Right forelimb (tissue), 1 donor: ENCODE measurements at regions not wholly inside any gene's neighbourhood (a gene's known extent, or its start where the extent isn't known, plus 50 kb on each side); places are given as distances from the start of the nearest gene placed in this dataset.

Experiments
- DNase-seq: peaks from one replicate; pipeline ENCODE4 v3.0.0-alpha.2; 2018

DNA sequence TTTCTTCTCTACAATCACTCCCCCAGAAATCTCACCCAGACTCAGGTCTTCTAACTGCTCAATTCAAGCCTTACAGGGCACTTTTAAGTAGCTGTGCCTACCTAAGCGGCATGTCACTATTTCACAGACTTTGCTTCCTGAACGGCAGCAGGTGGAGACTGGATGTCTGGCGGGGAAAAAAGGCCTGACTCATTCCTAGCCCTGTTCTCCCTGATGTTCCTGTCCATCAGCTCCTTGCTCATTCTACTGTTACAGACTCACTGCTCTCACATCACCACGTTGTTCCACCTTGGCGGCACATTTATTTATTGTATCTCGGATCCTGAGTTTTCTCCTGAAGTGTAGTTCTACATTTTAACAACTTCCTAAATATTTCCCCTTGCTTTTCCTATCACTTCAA, 52.6 kb upstream of the ATP11B start:
- DNase-seq: no peak

DNA sequence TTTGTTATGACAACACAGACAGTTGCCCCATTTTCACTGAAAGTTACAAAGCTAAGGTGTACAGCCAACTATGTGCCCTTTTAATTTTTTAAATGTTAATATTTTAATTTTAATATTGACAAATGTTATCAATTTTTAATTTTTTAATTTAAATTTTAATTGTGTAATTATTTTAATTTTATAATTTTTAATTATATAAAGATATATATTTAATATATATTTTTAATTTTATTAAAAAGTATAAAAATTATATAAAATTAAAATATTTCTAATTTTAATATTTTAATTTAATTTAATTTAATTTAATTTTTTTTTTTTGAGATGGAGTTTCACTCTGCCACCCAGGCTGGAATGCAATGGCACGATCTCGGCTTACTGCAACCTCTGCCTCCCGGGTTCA, 52.1 kb upstream of the ATP11B start:
- DNase-seq: no peak
